Activated T-helper 2 cell treated with anti-CD3 and anti-CD28 coated beads, Interferon-gamma antibody, Interleukin-2, Interleukin-4, amounts not matched to agents 10 μg/mL and 5 μg/mL and 100 μg/mL, durations not matched to agents 14 hours and 24 hours and 36 hours (primary cell): ENCODE measurements at regions not wholly inside any gene's neighbourhood (a gene's known extent, or its start where the extent isn't known, plus 50 kb on each side); places are given as distances from the start of the nearest gene placed in this dataset.
"Not testable (repeated sequence)": the region's sequence is repeated elsewhere in the genome, so short reads cannot be mapped to it uniquely, and the experiment has no call there.

Experiments
- DNase-seq: peaks from one replicate; pipeline ENCODE4 v3.0.0; 2021; ENCODE audit warnings: low spot score
- H3K27ac Mint-ChIP-seq: one replicate; pipeline ENCODE4 v1.8.0; 2021; ENCODE audit warnings: mixed read lengths
- H3K27me3 Mint-ChIP-seq: one replicate; pipeline ENCODE4 v1.8.0; 2021; ENCODE audit warnings: low read depth, mixed read lengths
- H3K36me3 Mint-ChIP-seq: one replicate; pipeline ENCODE4 v1.8.0; 2021; ENCODE audit warnings: low read depth, mixed read lengths
- H3K4me1 Mint-ChIP-seq: one replicate; pipeline ENCODE4 v1.8.0; 2021; ENCODE audit warnings: low read depth, mixed read lengths
- H3K4me3 Mint-ChIP-seq: one replicate; pipeline ENCODE4 v1.8.0; 2021; ENCODE audit warnings: low read depth, mild to moderate bottlenecking, moderate library complexity, mixed read lengths
- H3K9me3 Mint-ChIP-seq: one replicate; pipeline ENCODE4 v1.8.0; 2021; ENCODE audit warnings: mixed read lengths
- intact Hi-C: fragments of 100-400 bp; cut with micrococcal nuclease; formaldehyde crosslinking; loops from one replicate; pipeline ENCODE4 v1.15.1; 2023

GRCh38 chr3:162936706-162937105 is 1440.1 kb downstream of the OTOL1 start:
- H3K36me3 Mint-ChIP-seq, result no peaks in the 10 kb centered on the region
- intact Hi-C loops, result no loop called here
- H3K27me3 Mint-ChIP-seq, result no peaks in the 10 kb centered on the region
- no peak overlapping the region for H3K4me3 Mint-ChIP-seq
- DNase-seq, result no peak
- H3K9me3 Mint-ChIP-seq, result peaks cover 22% of the 10 kb centered on the region
- no peaks in the 10 kb centered on the region for H3K4me1 Mint-ChIP-seq
- no peak overlapping the region for H3K27ac Mint-ChIP-seq

DNA sequence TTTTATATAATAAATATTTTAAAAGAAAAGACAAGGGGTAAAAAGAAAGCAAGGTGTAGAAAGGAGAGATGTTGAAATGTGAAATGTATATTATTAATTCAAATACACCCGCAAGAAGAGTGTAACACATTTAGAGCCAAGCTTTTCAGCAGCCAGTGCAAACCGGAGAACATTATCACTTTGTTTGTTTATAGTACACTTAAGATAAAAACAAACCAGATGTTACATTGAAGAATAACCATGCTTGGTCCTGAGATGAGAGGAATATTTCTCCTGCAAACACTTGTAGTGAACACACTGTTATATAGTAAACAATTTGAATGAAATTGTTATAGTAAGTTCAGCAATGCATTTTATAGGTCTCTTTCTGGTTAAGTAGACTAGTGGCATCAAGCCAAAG is 1441.5 kb downstream of the OTOL1 start:
- Mint-ChIP-seq H3K4me1 (no peaks in the 10 kb centered on the region), H3K36me3 (no peaks in the 10 kb centered on the region), H3K4me3 (no peak overlapping the region), H3K27ac (no peak overlapping the region), H3K9me3 (peaks cover 27% of the 10 kb centered on the region), H3K27me3 (no peaks in the 10 kb centered on the region)
- intact Hi-C loops, result no loop called here
- no peak for DNase-seq

DNA sequence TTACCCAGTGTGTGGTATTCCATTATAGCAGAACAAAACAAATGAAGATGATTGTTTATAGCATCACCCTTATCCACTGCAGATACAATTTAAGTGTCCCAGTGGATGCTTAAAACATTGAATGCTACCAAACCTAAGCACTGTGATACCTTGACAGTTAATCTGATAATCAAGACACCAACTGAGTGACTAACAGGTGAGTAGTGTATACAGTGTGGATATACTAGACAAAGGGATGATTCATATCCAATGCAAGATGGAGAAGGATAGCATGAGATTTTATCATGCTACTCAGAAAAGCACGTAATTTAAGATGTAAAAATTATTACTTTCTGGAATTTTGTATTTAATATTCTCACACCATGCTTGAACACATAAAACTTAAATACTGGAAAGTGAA is 1449.0 kb downstream of the OTOL1 start:
- Mint-ChIP-seq H3K9me3 (peaks cover 15% of the 10 kb centered on the region), H3K4me1 (no peaks in the 10 kb centered on the region), H3K27ac (no peak overlapping the region), H3K36me3 (no peaks in the 10 kb centered on the region), H3K4me3 (no peak overlapping the region), H3K27me3 (no peaks in the 10 kb centered on the region)
- DNase-seq, result no peak
- intact Hi-C loops, result no loop called here

DNA sequence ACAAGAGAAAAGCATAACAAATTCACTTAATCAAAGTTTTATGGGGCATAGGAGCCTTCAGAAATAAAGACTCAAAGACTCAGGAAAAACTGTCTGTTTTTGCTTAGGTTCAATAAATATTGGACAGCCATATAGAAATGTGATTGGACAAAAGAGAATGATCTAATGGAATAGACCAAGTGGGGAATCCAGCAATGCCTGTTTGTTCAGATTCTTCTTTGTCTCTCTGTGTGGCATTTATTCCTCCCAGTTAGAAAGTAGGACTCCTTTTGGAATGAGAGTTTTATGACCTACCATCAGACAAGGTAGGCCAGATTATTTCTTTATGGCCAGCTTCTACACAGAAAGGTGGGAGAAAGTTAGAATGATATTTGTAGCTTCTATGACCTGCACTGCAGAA is 1460.1 kb downstream of the OTOL1 start:
- H3K9me3 Mint-ChIP-seq, result peaks cover 25% of the 10 kb centered on the region
- H3K36me3 Mint-ChIP-seq, result no peaks in the 10 kb centered on the region
- intact Hi-C loops, result no loop called here
- no peaks in the 10 kb centered on the region for H3K27me3 Mint-ChIP-seq
- H3K4me1 Mint-ChIP-seq, result no peaks in the 10 kb centered on the region
- DNase-seq, result no peak
- H3K4me3 Mint-ChIP-seq, result no peak overlapping the region
- H3K27ac Mint-ChIP-seq, result no peak overlapping the region

- peaks cover 20% of the 10 kb centered on the region for H3K9me3 Mint-ChIP-seq
- no peak for DNase-seq
- intact Hi-C loops, result no loop called here
- no peaks in the 10 kb centered on the region for H3K27me3 Mint-ChIP-seq
- no peak overlapping the region for H3K4me3 Mint-ChIP-seq
- no peak overlapping the region for H3K27ac Mint-ChIP-seq
- no peaks in the 10 kb centered on the region for H3K4me1 Mint-ChIP-seq
- no peaks in the 10 kb centered on the region for H3K36me3 Mint-ChIP-seq
Observed at GRCh38 chr3:162960269-162960668, 1463.7 kb downstream of the OTOL1 start.

DNA sequence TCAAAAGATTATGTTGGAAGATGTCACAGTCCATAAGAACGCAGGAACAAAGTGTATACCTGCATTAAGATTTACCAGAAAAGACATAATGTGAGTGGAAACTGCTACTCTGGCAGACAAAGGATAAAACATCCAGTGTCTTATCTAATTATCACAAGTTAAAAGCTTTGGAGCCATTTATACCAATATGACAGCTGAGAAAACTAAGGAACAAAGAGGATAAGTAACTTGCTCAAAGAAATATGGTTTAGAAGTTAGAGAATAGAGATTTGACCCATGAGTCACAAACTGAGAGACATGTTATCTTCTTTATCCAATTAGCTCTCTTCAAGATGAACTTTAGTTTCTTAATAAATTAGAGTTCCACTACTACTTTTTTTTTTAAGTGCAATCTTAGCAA is 1473.7 kb downstream of the OTOL1 start:
- intact Hi-C loops, result no loop called here
- Mint-ChIP-seq H3K27ac (no peak overlapping the region), H3K4me3 (no peak overlapping the region), H3K27me3 (no peaks in the 10 kb centered on the region), H3K36me3 (no peaks in the 10 kb centered on the region), H3K9me3 (peaks cover 30% of the 10 kb centered on the region), H3K4me1 (no peaks in the 10 kb centered on the region)
- DNase-seq, result no peak

GRCh38 chr3:162971715-162972114 is 1475.1 kb downstream of the OTOL1 start:
- no peak for DNase-seq
- intact Hi-C loops, result no loop called here

DNA sequence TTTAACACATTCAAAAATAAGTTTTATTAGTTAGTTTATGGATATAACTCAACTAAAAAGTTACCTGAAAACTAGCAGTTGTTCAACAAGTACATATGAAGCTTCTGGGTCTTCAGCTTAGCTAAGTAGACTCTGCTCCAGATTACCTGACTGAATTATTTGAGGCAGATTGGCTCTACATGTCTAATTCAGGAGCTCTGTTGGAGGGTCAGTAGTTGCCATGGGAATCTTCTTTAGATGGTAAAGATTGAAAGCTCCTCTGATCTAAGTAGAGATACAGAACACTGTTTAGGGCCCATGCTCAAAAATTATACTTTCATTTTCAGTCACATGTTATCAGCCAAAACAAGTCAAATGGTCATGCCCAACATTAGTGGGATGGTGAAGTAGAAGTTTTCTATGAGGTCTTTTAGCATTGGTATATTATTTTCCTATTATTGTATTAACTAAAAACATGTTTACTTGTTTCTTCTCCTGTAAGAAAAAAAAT is 1476.9 kb downstream of the OTOL1 start:
- peaks cover 10% of the 10 kb centered on the region for H3K9me3 Mint-ChIP-seq
- H3K36me3 Mint-ChIP-seq, result no peaks in the 10 kb centered on the region
- no peak overlapping the region for H3K27ac Mint-ChIP-seq
- H3K27me3 Mint-ChIP-seq, result no peaks in the 10 kb centered on the region
- intact Hi-C loops, result no loop called here
- no peak for DNase-seq
- no peaks in the 10 kb centered on the region for H3K4me1 Mint-ChIP-seq
- no peak overlapping the region for H3K4me3 Mint-ChIP-seq

More at GRCh38 chr3:162971715-162972114, 1475.1 kb downstream of the OTOL1 start:
- peaks cover 25% of the 10 kb centered on the region for H3K9me3 Mint-ChIP-seq
- no peaks in the 10 kb centered on the region for H3K4me1 Mint-ChIP-seq
- no peak overlapping the region for H3K4me3 Mint-ChIP-seq
- no peaks in the 10 kb centered on the region for H3K36me3 Mint-ChIP-seq
- H3K27me3 Mint-ChIP-seq, result no peaks in the 10 kb centered on the region
- no peak overlapping the region for H3K27ac Mint-ChIP-seq

DNA sequence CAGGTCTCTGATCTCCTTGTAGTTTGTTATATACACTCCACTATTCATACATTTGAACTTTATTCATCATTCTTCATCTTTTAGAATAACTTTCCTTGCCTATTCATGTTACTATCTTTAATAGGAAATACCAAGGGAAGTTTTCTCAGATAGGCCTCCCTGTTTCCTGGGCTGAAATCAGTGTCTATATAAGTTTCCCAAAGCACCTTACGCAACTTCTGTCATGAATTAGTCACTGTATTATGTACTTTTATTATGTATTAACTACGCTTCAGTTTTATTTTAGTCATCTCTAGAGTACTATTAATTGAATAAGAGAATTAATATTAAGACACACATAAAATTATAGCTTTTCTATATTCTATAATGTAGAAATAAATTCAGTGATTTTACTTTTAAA is 1481.5 kb downstream of the OTOL1 start:
- H3K4me3 Mint-ChIP-seq, result no peak overlapping the region
- no peaks in the 10 kb centered on the region for H3K36me3 Mint-ChIP-seq
- intact Hi-C loops, result no loop called here

DNA sequence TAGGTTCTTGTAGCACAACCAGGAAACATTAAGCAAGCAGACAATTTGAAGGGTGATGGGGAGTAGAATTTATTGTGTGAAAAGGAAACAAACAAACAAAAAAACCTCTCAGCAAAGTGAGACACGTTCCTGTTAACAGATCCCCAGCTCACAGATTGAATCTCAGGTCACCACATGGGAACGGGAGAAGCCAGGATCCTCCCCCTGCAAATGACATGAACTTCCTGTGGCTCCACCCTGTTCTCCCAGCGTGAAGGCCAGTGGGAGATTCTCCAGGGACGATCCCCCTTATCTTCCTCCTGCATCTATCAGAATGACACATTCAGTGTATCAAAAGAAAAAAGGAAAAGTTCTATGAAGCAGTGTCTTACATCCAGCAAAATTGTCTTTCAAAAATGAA is 1488.1 kb downstream of the OTOL1 start:
- H3K4me1 Mint-ChIP-seq, result no peaks in the 10 kb centered on the region
- no peak overlapping the region for H3K4me3 Mint-ChIP-seq
- intact Hi-C loops, result no loop called here
- H3K27ac Mint-ChIP-seq, result no peak overlapping the region
- H3K27me3 Mint-ChIP-seq, result no peaks in the 10 kb centered on the region
- H3K36me3 Mint-ChIP-seq, result no peaks in the 10 kb centered on the region
- peaks cover 26% of the 10 kb centered on the region for H3K9me3 Mint-ChIP-seq
- no peak for DNase-seq

More for the DNA sequence above, 1481.5 kb downstream of the OTOL1 start:
- Mint-ChIP-seq H3K9me3 (peaks cover 3% of the 10 kb centered on the region), H3K4me1 (no peaks in the 10 kb centered on the region), H3K27me3 (no peaks in the 10 kb centered on the region), H3K27ac (no peak overlapping the region)
- no peak for DNase-seq

DNA sequence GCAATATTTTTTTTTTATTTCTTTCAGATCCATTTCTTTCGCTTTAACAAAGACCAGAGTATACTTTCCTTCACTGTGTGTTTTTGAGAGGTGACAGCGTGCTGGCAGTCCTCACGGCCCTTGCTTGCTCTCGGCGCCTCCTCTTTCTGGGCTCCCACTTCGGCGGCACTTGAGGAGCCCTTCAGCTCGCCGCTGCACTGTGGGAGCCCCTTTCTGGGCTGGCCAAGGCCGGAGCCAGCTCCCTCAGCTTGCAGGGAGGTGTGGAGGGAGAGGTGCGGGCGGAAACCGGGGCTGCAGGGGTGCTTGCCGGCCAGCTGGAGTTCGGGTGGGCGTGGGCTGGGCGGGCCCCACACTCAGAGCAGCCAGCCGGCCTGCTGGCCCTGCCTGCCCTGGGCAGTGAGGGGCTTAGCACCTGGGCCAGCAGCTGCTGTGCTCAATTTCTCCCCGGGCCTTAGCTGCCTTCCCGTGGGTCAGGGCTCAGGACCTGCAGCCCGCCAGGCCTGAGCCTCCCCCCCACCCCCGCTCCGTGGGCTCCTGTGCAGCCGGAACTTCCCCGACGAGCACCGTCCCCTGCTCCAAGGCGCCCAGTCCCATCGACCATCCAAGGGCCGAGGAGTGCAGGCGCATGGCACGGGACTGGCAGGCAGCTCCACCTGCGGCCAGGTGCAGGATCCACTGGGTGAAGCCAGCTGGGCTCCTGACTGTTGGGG is 1490.6 kb downstream of the OTOL1 start:
- H3K4me1 Mint-ChIP-seq, H3K27me3 Mint-ChIP-seq, H3K36me3 Mint-ChIP-seq, H3K27ac Mint-ChIP-seq, intact Hi-C loops, DNase-seq, H3K4me3 Mint-ChIP-seq: not testable (repeated sequence)
- peaks cover 29% of the 10 kb centered on the region for H3K9me3 Mint-ChIP-seq

- Mint-ChIP-seq H3K27me3 (no peaks in the 10 kb centered on the region), H3K27ac (no peak overlapping the region), H3K36me3 (no peaks in the 10 kb centered on the region), H3K4me1 (no peaks in the 10 kb centered on the region), H3K4me3 (no peak overlapping the region), H3K9me3 (peaks cover 24% of the 10 kb centered on the region)
- intact Hi-C loops, result no loop called here
- DNase-seq, result no peak
Observed at GRCh38 chr3:162992741-162993140, 1496.1 kb downstream of the OTOL1 start.

GRCh38 chr3:162994165-162994564 is 1497.6 kb downstream of the OTOL1 start:
- H3K4me3 Mint-ChIP-seq, result no peak overlapping the region
- no peak for DNase-seq
- peaks cover 24% of the 10 kb centered on the region for H3K9me3 Mint-ChIP-seq
- no peaks in the 10 kb centered on the region for H3K4me1 Mint-ChIP-seq
- intact Hi-C loops, result no loop called here
- H3K36me3 Mint-ChIP-seq, result no peaks in the 10 kb centered on the region
- H3K27me3 Mint-ChIP-seq, result no peaks in the 10 kb centered on the region
- H3K27ac Mint-ChIP-seq, result no peak overlapping the region

- no peaks in the 10 kb centered on the region for H3K27me3 Mint-ChIP-seq
- intact Hi-C loops, result no loop called here
- H3K4me3 Mint-ChIP-seq, result no peak overlapping the region
- no peaks in the 10 kb centered on the region for H3K4me1 Mint-ChIP-seq
- no peak for DNase-seq
- H3K9me3 Mint-ChIP-seq, result peaks cover 22% of the 10 kb centered on the region
- H3K27ac Mint-ChIP-seq, result no peak overlapping the region
- no peaks in the 10 kb centered on the region for H3K36me3 Mint-ChIP-seq
Observed at GRCh38 chr3:162996368-162996767, 1499.8 kb downstream of the OTOL1 start.
